ENCODE measurements at regions not wholly inside any gene's neighbourhood (a gene's known extent, or its start where the extent isn't known, plus 50 kb on each side); places are given as distances from the start of the nearest gene placed in this dataset.
A peak's percentile ranks its signal among the peaks of the same experiment; 100 is the strongest.

- no peak for DNase-seq
Measured at GRCh38 chr7:24069751-24070150, 214.2 kb upstream of the NPY start.

GRCh38 chr7:24073651-24074420 lies 210.2 kb upstream of the NPY start:
- Histone ChIP-seq H3K36me3 (no peaks in the 10 kb centered on the region), H3K27me3 (no peaks in the 10 kb centered on the region), H3K4me3 (no peak overlapping the region), H3K4me1 (no peaks in the 10 kb centered on the region), H3K27ac (peak overlapping the region in 1 of 4 donors; percentile 71), H3K9me3 (no peaks in the 10 kb centered on the region)
- DNase-seq = no peak
- no peak for TF ChIP-seq POLR2A (IDR thresholded peaks at IDR 0.05)
- TF ChIP-seq, protein P1, sequence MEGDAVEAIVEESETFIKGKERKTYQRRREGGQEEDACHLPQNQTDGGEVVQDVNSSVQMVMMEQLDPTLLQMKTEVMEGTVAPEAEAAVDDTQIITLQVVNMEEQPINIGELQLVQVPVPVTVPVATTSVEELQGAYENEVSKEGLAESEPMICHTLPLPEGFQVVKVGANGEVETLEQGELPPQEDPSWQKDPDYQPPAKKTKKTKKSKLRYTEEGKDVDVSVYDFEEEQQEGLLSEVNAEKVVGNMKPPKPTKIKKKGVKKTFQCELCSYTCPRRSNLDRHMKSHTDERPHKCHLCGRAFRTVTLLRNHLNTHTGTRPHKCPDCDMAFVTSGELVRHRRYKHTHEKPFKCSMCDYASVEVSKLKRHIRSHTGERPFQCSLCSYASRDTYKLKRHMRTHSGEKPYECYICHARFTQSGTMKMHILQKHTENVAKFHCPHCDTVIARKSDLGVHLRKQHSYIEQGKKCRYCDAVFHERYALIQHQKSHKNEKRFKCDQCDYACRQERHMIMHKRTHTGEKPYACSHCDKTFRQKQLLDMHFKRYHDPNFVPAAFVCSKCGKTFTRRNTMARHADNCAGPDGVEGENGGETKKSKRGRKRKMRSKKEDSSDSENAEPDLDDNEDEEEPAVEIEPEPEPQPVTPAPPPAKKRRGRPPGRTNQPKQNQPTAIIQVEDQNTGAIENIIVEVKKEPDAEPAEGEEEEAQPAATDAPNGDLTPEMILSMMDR (IDR thresholded peaks at IDR 0.05) = no peak

More at GRCh38 chr7:24069751-24070150, 214.2 kb upstream of the NPY start:
- H3K4me1 ChIP-seq = no peaks in the 10 kb centered on the region
- no peak overlapping the region for H3K4me3 ChIP-seq
- no peak for TF ChIP-seq POLR2A (IDR thresholded peaks at IDR 0.05)
- TF ChIP-seq, protein P1 (IDR thresholded peaks at IDR 0.05) = no peak
- no peak overlapping the region for H3K27ac ChIP-seq
- no peaks in the 10 kb centered on the region for H3K36me3 ChIP-seq
- H3K27me3 ChIP-seq = no peaks in the 10 kb centered on the region
- H3K9me3 ChIP-seq = no peaks in the 10 kb centered on the region

GRCh38 chr7:24075426-24075810 lies 208.6 kb upstream of the NPY start:
- no peak overlapping the region for H3K4me3 ChIP-seq
- H3K4me1 ChIP-seq = no peaks in the 10 kb centered on the region
- no peaks in the 10 kb centered on the region for H3K9me3 ChIP-seq
- no peaks in the 10 kb centered on the region for H3K36me3 ChIP-seq
- TF ChIP-seq, protein P1 (IDR thresholded peaks at IDR 0.05) = no peak
- no peak for TF ChIP-seq POLR2A (IDR thresholded peaks at IDR 0.05)
- H3K27ac ChIP-seq = peak overlapping the region in 3 of 4 donors; percentile 40 to 71 (median 48)
- no peaks in the 10 kb centered on the region for H3K27me3 ChIP-seq
- no peak for DNase-seq

DNA sequence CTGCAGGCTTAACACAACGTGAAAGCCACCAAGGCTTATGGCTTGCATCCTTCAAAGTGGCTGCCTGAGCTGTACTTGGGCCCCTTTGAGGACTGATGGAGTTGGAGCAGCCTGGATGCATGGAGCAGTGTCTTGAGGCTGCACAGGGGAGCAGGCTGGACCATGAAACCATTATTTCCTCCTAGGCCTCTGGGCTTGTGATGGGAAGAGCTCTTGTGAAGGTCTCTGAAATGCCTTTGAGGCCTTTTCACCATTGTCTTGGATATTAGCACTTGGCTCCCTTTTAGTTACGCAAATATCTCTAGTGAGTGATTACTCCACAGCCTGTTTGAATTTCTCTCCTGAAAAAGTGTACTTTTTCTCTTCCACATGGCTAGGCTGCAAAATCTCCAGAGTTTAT lies 201.2 kb upstream of the NPY start:
- no peak overlapping the region for H3K27ac ChIP-seq
- TF ChIP-seq POLR2A (IDR thresholded peaks at IDR 0.05) = no peak
- TF ChIP-seq, protein P1 (IDR thresholded peaks at IDR 0.05) = no peak
- no peaks in the 10 kb centered on the region for H3K9me3 ChIP-seq
- H3K36me3 ChIP-seq = no peaks in the 10 kb centered on the region
- H3K4me3 ChIP-seq = no peak overlapping the region
- H3K27me3 ChIP-seq = no peaks in the 10 kb centered on the region
- DNase-seq = no peak
- H3K4me1 ChIP-seq = no peaks in the 10 kb centered on the region

DNA sequence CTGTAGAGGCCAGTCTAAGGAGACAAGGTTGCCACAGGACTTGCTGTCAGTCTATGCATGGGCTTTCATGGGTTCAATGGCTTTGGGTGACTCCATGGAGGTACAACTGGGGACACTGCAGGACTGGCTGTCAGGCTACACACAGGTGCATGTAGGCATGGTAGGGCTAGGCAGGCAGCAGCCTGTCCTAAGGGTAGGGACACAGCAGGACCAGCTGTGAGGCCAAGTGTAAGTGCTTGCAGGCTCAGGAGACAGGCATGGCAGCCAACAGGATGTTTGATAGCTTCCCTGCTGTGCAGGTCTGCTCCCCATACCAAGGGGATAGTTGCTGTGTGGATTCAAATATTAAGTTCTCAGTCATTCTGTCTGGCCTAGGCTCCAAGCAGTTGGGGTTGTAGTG lies 181.0 kb upstream of the NPY start:
- Histone ChIP-seq H3K27ac (no peak overlapping the region), H3K4me3 (no peak overlapping the region), H3K27me3 (no peaks in the 10 kb centered on the region), H3K9me3 (peaks cover 0 to 4% (median 0%) of the 10 kb centered on the region in 4 donors), H3K4me1 (no peaks in the 10 kb centered on the region), H3K36me3 (no peaks in the 10 kb centered on the region)
- TF ChIP-seq POLR2A (IDR thresholded peaks at IDR 0.05) = no peak
- TF ChIP-seq, protein P1 (IDR thresholded peaks at IDR 0.05) = no peak
- no peak for DNase-seq
